GM19438 (cell line): ENCODE measurements at regions not wholly inside any gene's neighbourhood (a gene's known extent, or its start where the extent isn't known, plus 50 kb on each side); places are given as distances from the start of the nearest gene placed in this dataset.
"Not testable (repeated sequence)": the region's sequence is repeated elsewhere in the genome, so short reads cannot be mapped to it uniquely, and the experiment has no call there.

ENCODE experiments used
- ATAC-seq: cut with Tn5 transposase; IDR thresholded peaks from one replicate; pipeline ENCODE4 v1.9.1; 2021; ENCODE audit warnings: low read depth; ENCODE audit not compliant: unreplicated experiment

DNA sequence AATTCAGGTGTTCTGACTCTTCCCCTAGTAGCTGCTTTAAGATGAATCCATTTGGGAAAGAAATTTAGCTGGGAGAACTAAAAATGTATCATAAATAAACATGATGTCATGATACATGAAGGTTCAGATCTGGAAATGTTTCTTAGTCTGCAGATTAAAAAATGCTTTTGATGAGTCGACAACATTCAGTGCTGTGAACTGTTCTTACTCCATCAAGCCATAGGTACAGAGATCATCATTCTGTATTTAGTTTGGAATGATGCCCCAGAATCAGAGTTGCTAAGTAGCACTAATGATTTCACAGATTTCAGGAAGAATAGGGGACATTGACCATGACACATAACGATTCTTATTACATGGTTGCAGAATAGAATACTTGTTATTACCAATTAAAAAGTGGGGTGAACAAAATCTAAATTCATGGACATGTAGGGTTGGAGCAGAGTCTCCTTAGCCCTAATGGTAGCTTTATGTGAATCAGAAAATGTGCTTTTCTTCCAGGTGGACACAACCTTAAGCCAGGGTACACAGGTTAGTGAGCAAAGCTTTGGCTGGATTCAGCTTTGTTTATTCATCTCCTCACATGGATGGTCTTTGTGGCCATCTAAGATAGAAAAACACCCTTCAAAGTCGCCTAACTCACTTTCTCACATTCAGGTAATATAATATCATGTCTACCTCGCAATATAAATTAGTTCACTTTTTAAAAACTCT, 205.4 kb upstream of the SEL1L start:
- ATAC-seq: no peak

DNA sequence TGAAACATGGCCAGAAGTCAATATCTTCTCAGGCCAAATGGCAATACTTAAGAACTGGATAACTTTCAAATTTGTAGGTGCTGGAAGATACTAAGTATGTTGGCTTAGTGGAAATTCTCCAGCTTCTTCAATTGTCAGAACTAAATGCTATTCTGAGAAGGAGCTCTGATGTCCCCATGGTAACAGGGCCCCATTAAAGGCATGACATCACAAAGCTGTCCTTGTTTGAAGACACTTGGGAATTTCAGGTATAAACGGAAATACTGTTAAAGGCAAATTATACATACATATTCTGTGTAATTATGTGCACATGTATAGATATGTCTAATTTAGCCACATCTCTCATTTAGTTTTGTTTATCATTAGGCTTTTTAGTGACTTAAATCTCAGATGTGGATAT, 210.0 kb upstream of the SEL1L start:
- no peak for ATAC-seq

DNA sequence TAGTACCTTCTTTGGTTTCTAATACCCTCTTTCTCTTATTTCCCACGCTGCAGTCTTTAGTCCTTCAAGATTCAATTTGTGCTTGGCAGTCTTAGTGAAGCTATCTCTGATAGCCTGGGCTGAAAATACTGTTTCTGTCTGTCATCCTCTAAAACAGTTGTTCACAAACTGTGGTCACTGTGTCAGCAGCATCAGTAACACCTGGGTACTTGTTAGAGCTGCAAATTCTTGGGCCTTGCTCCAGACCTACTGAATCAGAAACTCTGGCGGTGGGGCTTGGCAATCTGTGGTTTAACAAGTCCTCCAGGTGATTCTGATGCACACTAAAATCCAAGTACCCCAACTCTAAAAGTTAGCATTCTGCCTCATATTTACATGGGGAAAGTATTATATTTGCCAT, 217.5 kb upstream of the SEL1L start:
- ATAC-seq: no peak

DNA sequence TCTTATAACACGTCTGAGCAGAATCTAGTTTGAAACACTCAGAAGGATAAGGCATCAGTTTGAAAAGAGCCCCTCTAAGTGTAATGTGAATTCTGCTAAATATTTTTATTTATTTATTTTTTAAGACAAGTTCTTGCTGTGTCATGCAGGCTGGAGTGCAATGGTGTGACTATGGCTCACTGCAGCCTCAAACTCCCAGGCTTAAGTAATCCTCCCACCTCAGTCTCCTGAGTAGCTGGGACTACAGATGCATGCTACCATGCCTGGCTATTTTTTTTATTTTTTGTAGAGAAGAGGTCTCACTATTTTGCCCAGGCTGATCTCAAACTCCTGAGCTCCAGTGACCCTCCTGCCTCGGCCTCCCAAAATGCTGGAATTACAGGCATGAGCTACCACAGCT, 225.9 kb upstream of the SEL1L start:
- no peak for ATAC-seq

DNA sequence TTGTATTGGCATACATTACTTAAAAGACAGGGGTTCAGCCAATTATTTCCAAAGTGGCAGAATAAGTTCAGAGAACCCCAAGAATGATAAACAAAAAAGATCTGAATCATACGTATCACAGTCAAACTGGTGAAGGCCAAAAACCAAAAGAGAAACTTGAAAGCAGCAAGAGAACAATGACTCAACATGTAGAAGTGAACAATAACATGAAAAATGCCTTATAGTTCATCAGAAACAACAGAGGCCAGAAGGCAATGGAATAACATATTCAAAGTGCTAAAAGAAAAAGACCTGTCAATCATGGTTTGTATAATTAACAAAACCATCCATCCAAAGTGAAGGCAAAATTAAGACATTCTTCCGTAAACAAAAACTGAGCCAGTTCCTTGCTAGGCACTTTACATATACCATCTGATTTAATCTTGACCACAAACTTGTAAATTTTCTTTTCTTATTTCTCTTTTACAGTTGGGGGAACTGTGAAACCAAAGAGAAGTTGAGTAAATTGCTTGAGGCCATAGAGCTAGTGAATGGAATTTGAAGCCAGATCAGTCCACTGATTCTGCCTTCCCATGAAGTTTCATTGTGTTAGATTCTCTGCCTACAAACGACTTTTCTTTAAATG, 232.1 kb upstream of the SEL1L start:
- ATAC-seq: no peak

DNA sequence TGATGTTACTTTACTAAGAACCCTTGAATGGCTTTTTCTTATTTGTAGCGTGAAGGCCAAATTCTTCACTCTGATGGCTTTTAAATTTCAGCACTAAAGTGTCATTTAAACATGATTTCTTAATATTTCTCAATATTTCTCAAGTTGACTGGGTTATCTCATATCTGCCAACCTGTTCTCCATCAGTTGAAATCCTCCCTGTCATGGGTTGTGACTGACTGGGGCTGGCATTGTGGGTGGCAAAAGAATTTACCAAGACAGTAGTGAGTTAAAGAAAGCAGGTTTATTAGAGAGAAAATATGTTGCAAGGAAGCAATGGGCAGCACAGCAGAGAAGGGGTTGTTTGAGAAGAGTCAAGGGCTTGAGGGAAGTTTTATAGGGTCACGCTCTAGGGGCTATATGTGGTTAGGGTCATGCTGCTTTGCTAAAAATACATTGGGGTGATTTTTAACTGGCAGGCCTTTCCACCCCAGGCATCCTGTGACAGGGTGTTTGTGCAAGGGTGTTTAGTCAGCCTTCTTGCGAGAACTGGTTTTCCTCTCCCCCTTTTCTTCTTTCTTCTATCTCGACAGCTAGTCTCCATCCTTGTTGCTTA, 232.8 kb upstream of the SEL1L start:
- ATAC-seq: no peak

DNA sequence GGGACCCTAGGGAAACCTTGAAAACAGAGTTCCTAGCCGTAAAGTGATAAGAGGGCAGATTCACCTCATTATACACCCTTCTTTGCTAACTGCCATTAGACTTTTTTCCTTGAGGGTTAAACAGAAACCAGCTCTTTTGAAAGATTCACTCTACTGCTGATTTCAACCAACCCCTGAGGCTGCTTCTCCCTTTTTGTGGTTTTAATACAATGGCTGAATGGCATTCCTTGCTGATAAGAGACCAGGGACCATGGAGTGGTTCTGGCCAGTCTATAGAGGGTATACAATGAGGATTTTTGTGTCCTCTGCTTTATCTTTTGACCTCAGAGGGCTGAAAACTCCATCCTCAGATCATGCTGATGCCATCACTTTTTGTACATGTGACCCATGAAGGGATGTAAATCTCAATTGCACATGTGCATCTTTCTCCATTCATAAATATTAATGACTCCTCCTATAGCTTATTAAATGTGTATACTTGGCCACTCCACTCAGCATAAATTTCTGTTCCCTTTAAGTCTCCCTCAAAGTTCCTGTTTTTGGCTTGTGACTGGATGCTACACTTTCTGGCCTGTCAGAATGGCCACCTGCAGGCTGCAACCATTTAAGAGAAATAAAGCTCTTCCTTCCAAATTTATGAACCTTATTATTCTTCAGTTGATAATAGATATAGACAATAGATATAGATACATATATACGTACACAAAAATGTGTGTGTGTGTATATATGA, 233.8 kb upstream of the SEL1L start:
- no peak for ATAC-seq

DNA sequence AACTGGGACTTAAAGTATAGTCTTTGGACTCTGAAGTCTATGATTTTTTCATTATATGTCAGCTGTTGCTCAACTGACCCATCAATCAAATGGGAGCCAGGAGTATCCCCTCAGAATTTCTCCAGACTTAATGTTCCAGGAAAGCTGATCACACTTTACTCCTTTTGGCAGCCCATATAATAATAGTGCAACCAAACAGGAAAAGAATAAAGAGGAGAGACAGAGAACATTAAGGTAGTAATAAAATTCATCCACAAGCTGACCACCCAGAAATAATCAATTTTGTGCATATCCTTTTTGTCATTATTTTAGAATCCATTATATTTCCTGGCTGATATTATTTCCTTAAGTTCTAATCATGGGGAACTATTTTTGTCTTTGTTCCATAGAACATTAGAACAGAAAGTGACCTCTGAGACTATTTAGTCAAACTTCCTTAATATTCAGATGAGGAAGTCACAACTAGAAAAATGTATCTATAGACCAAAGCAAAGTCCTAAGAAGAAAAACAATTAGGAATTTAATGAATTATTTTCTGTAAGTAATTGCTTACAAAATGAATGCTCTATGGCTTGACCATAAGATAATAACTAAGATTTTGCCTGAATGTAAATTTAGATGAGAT, 238.1 kb upstream of the SEL1L start:
- no peak for ATAC-seq

DNA sequence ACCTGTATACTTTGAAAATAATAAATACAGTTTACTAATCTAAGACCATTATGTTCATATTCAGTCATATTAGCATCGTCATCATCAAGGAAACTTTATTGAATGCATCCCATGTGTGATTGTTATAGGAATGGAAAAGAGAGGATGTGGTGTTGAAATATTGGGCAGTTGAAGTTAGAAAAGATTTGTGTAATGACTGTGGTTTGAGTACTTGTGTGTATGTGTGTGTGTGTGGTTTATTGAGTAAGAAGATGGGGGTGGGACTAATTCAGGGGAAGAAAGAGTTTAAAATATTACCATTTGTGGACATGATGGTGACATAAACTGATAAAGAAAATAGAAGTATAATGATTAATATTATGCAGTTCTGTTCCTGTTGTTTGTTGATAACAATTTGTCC, 238.7 kb upstream of the SEL1L start:
- ATAC-seq: no peak

DNA sequence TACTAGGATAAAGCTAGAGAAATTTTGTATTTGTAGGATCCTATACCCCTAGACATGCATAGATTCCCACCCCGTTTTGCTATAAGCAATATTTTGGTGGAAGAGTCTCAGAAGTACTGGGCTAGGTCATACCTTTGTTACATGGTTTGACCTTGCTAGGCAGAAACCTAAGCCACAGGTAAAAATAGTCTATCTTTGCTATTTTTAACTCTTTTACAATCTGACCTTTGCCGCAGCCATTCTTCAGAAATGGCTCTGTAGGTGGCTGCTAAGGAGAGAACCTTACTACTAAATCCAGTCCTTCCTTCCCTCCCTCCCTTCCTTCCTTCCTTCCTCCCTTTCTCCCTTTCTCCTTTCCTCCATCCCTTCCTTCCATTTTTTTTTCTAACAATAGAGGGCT, 242.9 kb upstream of the SEL1L start:
- ATAC-seq: no peak

DNA sequence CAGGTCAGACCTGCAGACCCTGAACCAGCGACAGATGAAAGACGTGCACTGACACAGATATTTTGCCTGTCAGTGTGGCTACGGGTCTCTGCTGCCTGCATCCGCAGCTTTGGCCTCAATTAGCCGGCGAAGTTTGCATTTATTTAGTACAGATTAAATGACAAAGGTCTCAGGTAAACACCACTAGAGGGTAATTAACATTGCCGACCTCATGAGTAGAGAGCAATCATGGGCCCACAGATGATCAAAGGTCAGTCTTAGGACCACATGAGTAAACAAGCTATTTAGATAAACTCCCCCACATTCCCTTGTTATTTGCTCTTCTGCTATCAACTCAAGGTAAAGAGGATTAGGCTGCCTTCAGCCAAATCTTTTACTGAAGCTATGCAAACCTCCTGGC, 248.1 kb upstream of the SEL1L start:
- ATAC-seq: not testable (repeated sequence)

DNA sequence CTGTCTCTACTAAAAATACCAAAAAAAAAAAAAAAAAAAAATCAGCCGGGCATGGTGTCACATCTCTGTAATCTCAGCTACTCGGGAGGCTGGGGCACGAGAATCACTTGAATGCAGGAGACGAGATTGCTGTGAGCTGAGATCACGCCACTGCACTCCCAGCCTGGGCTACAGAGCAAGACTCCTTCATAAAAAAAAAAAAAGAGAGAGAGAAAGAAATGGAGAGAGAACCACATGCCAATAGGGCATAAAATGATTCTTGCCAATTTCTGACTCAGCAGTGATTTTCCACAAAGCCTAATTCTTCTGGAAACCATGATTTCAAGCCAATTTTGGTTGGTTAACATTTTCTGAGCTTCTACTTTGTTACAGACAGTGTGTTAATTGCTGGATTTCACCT, 250.4 kb upstream of the SEL1L start:
- ATAC-seq: no peak

DNA sequence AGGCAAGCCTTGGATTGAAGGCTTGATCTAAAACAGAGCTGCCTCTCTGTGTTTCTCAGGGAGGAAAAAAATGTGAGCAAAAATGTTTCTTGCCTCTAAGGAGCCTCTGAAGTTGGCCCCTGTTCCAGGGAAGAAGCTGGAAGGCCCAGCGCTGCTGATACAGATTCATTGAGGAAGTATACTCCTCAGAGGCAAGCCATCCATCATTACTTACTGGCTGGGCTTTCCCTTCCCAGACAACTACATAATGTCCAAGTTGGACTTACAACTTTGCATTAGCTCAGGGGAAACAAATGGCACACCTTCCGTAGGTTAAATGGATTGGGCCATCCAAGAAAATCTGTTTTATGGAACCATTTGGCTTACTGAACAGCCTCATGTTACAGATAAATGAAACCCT, 263.7 kb upstream of the SEL1L start:
- no peak for ATAC-seq

DNA sequence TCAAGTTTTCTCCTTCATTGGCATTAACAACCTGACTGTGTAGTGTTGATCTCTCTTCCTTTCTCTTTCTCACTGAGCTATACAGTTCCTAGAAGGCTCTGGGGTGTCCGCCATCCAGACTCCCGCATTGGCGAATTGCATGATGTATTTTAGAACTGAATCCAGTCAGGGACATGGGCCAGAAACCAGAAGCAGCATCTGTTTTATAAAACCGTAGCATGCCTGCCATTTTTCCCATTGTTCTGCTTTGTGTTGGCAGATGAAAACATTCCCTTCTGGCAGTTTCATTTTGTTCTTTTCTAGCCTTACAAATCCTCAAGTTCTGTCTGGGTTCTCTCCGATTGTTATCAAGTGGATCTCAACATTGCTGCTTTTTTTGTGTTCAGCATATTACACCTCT, 268.3 kb upstream of the SEL1L start:
- ATAC-seq: no peak

DNA sequence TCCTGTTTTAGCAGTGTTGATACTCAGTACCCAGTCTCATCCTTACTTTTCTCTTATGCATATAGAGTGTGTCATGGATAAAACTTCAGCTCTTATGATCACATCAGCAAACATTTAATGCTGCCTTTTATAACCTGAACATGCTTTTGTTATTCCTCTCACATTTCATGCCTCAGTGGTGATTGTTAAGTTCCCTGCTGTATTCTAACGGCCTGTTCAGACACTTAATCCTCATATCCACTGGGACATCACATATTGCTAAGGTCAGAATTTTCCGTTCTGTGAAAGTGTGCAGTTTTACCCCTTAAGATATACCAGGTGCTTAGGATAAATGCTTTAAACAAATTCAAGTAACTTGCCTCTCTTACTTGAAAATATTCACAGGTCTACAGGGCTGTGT, 268.7 kb upstream of the SEL1L start:
- no peak for ATAC-seq

DNA sequence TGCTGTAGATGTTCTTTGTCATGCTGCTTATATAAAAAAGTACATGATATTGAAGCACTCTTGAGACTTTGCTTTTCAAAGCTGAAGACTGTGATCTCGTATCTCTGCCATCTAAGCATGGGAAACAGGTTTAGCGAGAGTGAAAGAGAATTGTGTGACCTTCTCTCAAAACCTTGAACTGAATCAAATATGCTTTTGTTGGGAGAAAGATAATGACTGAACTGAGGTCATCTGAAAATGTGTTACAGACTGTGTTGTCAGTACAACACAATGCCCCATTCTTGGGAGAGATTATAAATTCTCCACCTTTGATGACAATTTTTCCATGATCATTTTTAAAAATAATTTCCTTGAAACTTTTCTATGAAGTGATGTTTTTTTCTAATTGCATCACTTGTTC, 272.1 kb upstream of the SEL1L start:
- no peak for ATAC-seq

DNA sequence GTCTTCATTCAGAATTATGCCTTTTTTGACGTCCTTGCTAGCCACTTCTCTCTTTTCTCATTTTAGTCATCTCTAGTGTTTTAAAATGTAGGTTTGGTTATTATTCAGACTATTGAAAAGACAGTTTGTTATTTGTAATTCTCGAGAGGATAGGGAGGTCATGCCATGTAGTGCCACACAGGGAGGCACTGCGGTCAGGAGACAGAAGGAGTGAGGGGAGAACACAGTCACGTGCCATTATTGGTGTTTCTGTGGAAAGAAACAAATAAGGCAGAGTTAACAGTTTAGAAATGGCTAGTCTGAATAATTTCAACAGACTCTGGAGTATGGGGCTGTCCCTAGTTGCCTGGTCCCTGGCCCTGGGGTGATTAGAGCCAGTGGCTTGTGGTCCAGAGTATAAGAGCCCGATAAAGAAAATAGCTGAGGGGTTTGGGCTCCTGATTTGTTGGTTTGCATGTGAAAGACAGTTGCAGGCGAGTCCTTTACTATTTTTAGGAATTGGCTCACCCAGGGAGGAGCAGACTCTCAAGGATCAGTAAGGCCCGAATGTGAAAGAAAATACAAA, 278.1 kb upstream of the SEL1L start:
- ATAC-seq: no peak

DNA sequence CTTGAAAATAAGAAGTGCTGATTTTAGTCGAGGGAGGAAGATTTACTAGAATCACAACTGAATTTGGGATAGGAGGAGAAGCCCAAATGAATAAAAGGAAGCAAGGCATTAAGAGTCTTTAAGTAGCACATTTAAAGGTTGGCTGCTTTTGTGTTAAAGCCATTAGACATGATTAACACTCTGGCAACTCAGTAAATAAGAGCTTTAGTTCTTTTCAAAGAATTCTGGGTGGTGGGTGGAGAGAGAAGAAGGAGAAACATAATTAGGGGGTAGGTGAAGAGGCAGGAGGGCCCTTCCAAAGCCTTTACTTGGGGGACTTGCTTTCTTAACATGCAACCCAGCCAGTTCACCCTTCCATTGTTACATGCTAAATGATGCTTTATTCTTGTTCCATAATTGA, 284.6 kb upstream of the SEL1L start:
- ATAC-seq: no peak

DNA sequence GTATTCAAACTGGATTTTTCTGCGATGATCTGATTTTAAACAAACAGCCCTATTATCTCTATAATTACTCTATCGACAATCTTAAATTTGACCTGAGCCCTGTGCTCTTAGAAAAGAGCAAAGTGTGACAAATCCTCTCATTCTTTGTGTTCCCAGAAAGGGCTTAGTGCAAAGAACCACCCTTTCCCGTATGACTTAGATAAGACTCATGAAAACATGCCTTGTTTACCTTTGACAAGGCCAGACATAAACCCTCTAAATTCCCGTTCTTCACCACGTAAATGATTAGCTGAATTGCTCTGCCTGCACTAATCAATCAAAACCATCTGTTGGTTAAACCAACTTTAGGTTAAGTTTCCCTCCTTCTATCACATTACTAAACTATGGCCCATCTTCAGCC, 285.7 kb upstream of the SEL1L start:
- ATAC-seq: no peak

DNA sequence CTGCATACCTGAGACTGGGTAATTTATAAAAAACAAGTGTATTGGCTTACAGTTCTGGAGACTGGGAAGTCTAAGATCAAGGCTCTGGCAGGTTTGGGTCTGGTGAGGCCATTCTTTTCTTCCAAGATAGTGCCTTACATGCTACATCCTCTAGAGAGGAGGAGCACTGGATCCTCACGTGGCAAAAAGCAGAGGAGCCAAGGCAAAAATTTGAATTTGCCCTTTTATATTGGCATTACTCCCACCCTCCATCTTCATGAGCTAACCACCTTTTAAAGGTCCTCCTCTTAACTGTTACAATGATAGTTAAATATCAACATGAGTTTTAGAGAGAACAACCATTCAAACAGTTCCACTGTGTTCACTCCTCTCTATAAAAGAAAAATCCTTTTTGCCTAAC, 286.3 kb upstream of the SEL1L start:
- ATAC-seq: no peak

DNA sequence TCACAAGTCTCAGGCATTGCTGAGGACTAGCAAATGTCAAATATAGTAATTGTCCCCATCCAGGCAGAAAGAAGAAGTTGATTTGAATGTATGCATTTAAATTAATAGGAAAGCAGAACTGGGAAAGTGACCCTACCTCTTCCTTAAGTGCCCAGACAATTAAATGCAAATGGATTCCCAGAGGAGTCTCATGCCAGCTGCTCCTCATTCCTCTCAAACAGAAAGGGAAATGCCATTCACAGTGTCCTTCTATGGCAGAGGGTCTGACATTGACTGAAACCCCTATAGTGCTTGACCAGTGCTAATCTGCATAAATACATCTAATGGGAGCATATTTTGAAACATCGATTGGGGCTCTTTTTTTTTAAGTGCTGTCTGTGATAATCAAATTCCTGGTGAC, 292.4 kb upstream of the SEL1L start:
- no peak for ATAC-seq
